HFF-Myc (cell line): ENCODE measurements at regions not wholly inside any gene's neighbourhood (a gene's known extent, or its start where the extent isn't known, plus 50 kb on each side); places are given as distances from the start of the nearest gene placed in this dataset.

ENCODE experiments used
- DNase-seq: peaks from one replicate; pipeline ENCODE4 v3.0.0-alpha.2; 2011; ENCODE audit warnings: low read depth; ENCODE audit errors: extremely low read depth
- H3K4me3 ChIP-seq: replicated peaks from 2 replicates; pipeline ENCODE4 v1.5.1; 2011; ENCODE audit warnings: low read depth, mild to moderate bottlenecking, control low read depth, low read length
- TF ChIP-seq, protein P1 (sequence below): IDR thresholded peaks from 2 replicates; pipeline ENCODE4 v1.5.1; 2012; ENCODE audit warnings: mild to moderate bottlenecking, low read depth, low read length, control low read depth; ENCODE audit errors: missing control alignments

- no peak overlapping the region for H3K4me3 ChIP-seq
- DNase-seq = no peak
- TF ChIP-seq, protein P1, sequence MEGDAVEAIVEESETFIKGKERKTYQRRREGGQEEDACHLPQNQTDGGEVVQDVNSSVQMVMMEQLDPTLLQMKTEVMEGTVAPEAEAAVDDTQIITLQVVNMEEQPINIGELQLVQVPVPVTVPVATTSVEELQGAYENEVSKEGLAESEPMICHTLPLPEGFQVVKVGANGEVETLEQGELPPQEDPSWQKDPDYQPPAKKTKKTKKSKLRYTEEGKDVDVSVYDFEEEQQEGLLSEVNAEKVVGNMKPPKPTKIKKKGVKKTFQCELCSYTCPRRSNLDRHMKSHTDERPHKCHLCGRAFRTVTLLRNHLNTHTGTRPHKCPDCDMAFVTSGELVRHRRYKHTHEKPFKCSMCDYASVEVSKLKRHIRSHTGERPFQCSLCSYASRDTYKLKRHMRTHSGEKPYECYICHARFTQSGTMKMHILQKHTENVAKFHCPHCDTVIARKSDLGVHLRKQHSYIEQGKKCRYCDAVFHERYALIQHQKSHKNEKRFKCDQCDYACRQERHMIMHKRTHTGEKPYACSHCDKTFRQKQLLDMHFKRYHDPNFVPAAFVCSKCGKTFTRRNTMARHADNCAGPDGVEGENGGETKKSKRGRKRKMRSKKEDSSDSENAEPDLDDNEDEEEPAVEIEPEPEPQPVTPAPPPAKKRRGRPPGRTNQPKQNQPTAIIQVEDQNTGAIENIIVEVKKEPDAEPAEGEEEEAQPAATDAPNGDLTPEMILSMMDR = no peak
Measured at GRCh38 chr19:29372921-29373797, 152.6 kb upstream of the VSTM2B start.

- H3K4me3 ChIP-seq = no peak overlapping the region
- TF ChIP-seq, protein P1 = no peak
- no peak for DNase-seq
Measured at GRCh38 chr19:29375429-29376119, 150.2 kb upstream of the VSTM2B start.

- no peak for DNase-seq
- TF ChIP-seq, protein P1 = no peak
- no peak overlapping the region for H3K4me3 ChIP-seq
Measured at GRCh38 chr19:29376855-29377354, 148.9 kb upstream of the VSTM2B start.

DNA sequence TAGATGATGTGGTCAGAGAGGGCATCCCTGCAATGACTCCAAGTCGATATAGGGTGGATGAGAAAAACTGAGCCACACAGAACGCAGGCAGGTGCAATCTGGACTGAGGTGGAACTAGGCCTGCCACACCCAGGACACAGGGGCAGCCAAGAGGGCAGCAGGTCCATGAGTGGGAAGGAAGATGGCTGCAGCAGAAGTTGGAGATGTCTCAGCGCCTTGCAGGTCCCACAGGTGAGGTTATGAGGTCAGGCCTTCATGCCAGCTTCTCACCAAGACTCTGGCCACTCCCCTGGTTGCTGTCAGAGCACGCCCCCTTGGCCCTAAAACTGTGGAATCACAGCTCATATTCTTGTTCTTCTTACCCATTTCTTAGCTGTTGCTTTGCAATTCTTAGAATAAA, 147.7 kb upstream of the VSTM2B start:
- no peak for DNase-seq
- no peak overlapping the region for H3K4me3 ChIP-seq
- TF ChIP-seq, protein P1 = no peak

DNA sequence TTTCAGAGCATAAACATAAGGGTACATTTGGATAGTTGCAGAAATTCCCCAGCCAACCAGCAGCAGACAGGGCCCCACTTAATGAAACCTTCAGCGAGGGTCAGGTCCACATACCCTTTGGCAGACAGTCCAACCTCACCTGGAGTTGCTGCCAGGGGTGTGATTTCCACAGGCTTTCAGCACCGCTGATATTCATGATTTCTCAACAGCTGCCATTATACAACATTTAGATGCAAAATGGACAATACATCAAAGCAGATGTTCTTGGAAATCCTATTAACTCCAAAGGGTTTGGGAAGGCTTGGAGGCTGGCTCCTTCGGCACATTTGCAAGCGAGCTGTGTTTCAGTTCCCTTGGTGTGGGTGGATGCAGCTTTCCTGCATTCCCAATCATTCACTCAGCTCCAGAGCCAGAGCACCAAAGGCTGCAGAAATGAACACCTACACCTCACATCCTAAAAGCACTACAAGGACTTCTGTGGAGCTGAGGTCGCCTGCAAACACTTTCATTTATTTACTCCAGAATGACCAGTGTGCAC, 147.2 kb upstream of the VSTM2B start:
- TF ChIP-seq, protein P1 = no peak

GRCh38 chr19:29379257-29380021, 146.4 kb upstream of the VSTM2B start:
- no peak overlapping the region for H3K4me3 ChIP-seq
- no peak for DNase-seq
- TF ChIP-seq, protein P1 = no peak

More for the DNA sequence above, 147.2 kb upstream of the VSTM2B start:
- H3K4me3 ChIP-seq = no peak overlapping the region
- DNase-seq = no peak
